ENCODE measurements at regions not wholly inside any gene's neighbourhood (a gene's known extent, or its start where the extent isn't known, plus 50 kb on each side); places are given as distances from the start of the nearest gene placed in this dataset.

GRCh38 chr5:98069876-98070512, 703.5 kb upstream of the RGMB start:
- TF ChIP-seq POLR2AphosphoS5 (IDR thresholded peaks at IDR 0.05; ENCODE audit: low read depth, low read length) (no peak), PAX5 (IDR thresholded peaks at IDR 0.05; ENCODE audit: insufficient read depth, low read length, severe bottlenecking) (no peak), POLR2A (IDR thresholded peaks at IDR 0.05; ENCODE audit: low read depth, low read length) (no peak), SPI1 (IDR thresholded peaks at IDR 0.05; ENCODE audit: low read depth, low read length) (no peak), TAF1 (IDR thresholded peaks at IDR 0.05; ENCODE audit: low read depth, low read length) (no peak), POU2F2 (IDR thresholded peaks at IDR 0.05; ENCODE audit: low read depth, low read length) (no peak)
- FAIRE-seq, result no peak
- DNase-seq (ENCODE audit: insufficient read length, low spot score), result no peak

- FAIRE-seq, result no peak
- TF ChIP-seq POU2F2 (IDR thresholded peaks at IDR 0.05; ENCODE audit: low read depth, low read length) (no peak), POLR2AphosphoS5 (IDR thresholded peaks at IDR 0.05; ENCODE audit: low read depth, low read length) (no peak)
- no peak for DNase-seq (ENCODE audit: insufficient read length, low spot score)
These were observed 700.5 kb upstream of the RGMB start for GRCh38 chr5:98072921-98073320.

GRCh38 chr5:98076501-98076900, 697.0 kb upstream of the RGMB start:
- TF ChIP-seq POLR2AphosphoS5 (IDR thresholded peaks at IDR 0.05; ENCODE audit: low read depth, low read length), result no peak
- no peak for TF ChIP-seq PAX5 (IDR thresholded peaks at IDR 0.05; ENCODE audit: insufficient read depth, low read length, severe bottlenecking)
- no peak for TF ChIP-seq TAF1 (IDR thresholded peaks at IDR 0.05; ENCODE audit: low read depth, low read length)
- no peak for TF ChIP-seq SPI1 (IDR thresholded peaks at IDR 0.05; ENCODE audit: low read depth, low read length)
- TF ChIP-seq POU2F2 (IDR thresholded peaks at IDR 0.05; ENCODE audit: low read depth, low read length), result no peak
- no peak for TF ChIP-seq POLR2A (IDR thresholded peaks at IDR 0.05; ENCODE audit: low read depth, low read length)
- DNase-seq (ENCODE audit: insufficient read length, low spot score), result no peak
- FAIRE-seq, result no peak

GRCh38 chr5:98085593-98085992, 687.9 kb upstream of the RGMB start:
- FAIRE-seq (no peak), DNase-seq (ENCODE audit: insufficient read length, low spot score) (no peak)
- no peak for TF ChIP-seq TAF1 (IDR thresholded peaks at IDR 0.05; ENCODE audit: low read depth, low read length)
- no peak for TF ChIP-seq POU2F2 (IDR thresholded peaks at IDR 0.05; ENCODE audit: low read depth, low read length)
- no peak for TF ChIP-seq PAX5 (IDR thresholded peaks at IDR 0.05; ENCODE audit: insufficient read depth, low read length, severe bottlenecking)
- TF ChIP-seq SPI1 (IDR thresholded peaks at IDR 0.05; ENCODE audit: low read depth, low read length), result no peak
- TF ChIP-seq POLR2A (IDR thresholded peaks at IDR 0.05; ENCODE audit: low read depth, low read length), result no peak
- TF ChIP-seq POLR2AphosphoS5 (IDR thresholded peaks at IDR 0.05; ENCODE audit: low read depth, low read length), result no peak

GRCh38 chr5:98095072-98095471, 678.4 kb upstream of the RGMB start:
- FAIRE-seq, result no peak
- no peak for DNase-seq (ENCODE audit: insufficient read length, low spot score)
- TF ChIP-seq SPI1 (IDR thresholded peaks at IDR 0.05; ENCODE audit: low read depth, low read length) (no peak), POLR2A (IDR thresholded peaks at IDR 0.05; ENCODE audit: low read depth, low read length) (no peak), POU2F2 (IDR thresholded peaks at IDR 0.05; ENCODE audit: low read depth, low read length) (no peak), TAF1 (IDR thresholded peaks at IDR 0.05; ENCODE audit: low read depth, low read length) (no peak), POLR2AphosphoS5 (IDR thresholded peaks at IDR 0.05; ENCODE audit: low read depth, low read length) (no peak), PAX5 (IDR thresholded peaks at IDR 0.05; ENCODE audit: insufficient read depth, low read length, severe bottlenecking) (no peak)

- DNase-seq (ENCODE audit: insufficient read length, low spot score) (no peak), FAIRE-seq (no peak)
- no peak for TF ChIP-seq POLR2A (IDR thresholded peaks at IDR 0.05; ENCODE audit: low read depth, low read length)
- TF ChIP-seq POU2F2 (IDR thresholded peaks at IDR 0.05; ENCODE audit: low read depth, low read length), result no peak
- TF ChIP-seq TAF1 (IDR thresholded peaks at IDR 0.05; ENCODE audit: low read depth, low read length), result no peak
- TF ChIP-seq SPI1 (IDR thresholded peaks at IDR 0.05; ENCODE audit: low read depth, low read length), result no peak
- TF ChIP-seq PAX5 (IDR thresholded peaks at IDR 0.05; ENCODE audit: insufficient read depth, low read length, severe bottlenecking), result no peak
These were observed 677.3 kb upstream of the RGMB start for GRCh38 chr5:98096155-98096554.

GRCh38 chr5:98099448-98100105, 673.9 kb upstream of the RGMB start:
- TF ChIP-seq PAX5 (IDR thresholded peaks at IDR 0.05; ENCODE audit: insufficient read depth, low read length, severe bottlenecking) (no peak), POLR2A (IDR thresholded peaks at IDR 0.05; ENCODE audit: low read depth, low read length) (no peak), POLR2AphosphoS5 (IDR thresholded peaks at IDR 0.05; ENCODE audit: low read depth, low read length) (no peak)
- no peak for DNase-seq (ENCODE audit: insufficient read length, low spot score)
- no peak for FAIRE-seq

- TF ChIP-seq SPI1 (IDR thresholded peaks at IDR 0.05; ENCODE audit: low read depth, low read length) (no peak), POLR2A (IDR thresholded peaks at IDR 0.05; ENCODE audit: low read depth, low read length) (no peak), POLR2AphosphoS5 (IDR thresholded peaks at IDR 0.05; ENCODE audit: low read depth, low read length) (no peak), TAF1 (IDR thresholded peaks at IDR 0.05; ENCODE audit: low read depth, low read length) (no peak), PAX5 (IDR thresholded peaks at IDR 0.05; ENCODE audit: insufficient read depth, low read length, severe bottlenecking) (no peak), POU2F2 (IDR thresholded peaks at IDR 0.05; ENCODE audit: low read depth, low read length) (no peak)
- DNase-seq (ENCODE audit: insufficient read length, low spot score), result no peak
- FAIRE-seq, result no peak
These were observed 672.3 kb upstream of the RGMB start for GRCh38 chr5:98101131-98101530.

- TF ChIP-seq TAF1 (IDR thresholded peaks at IDR 0.05; ENCODE audit: low read depth, low read length) (no peak), SPI1 (IDR thresholded peaks at IDR 0.05; ENCODE audit: low read depth, low read length) (no peak), POU2F2 (IDR thresholded peaks at IDR 0.05; ENCODE audit: low read depth, low read length) (no peak), POLR2A (IDR thresholded peaks at IDR 0.05; ENCODE audit: low read depth, low read length) (no peak), PAX5 (IDR thresholded peaks at IDR 0.05; ENCODE audit: insufficient read depth, low read length, severe bottlenecking) (no peak), POLR2AphosphoS5 (IDR thresholded peaks at IDR 0.05; ENCODE audit: low read depth, low read length) (no peak)
- DNase-seq (ENCODE audit: insufficient read length, low spot score) (no peak), FAIRE-seq (no peak)
These were observed 670.5 kb upstream of the RGMB start for GRCh38 chr5:98102936-98103335.

- no peak for FAIRE-seq
- no peak for TF ChIP-seq POLR2A (IDR thresholded peaks at IDR 0.05; ENCODE audit: low read depth, low read length)
- no peak for TF ChIP-seq PAX5 (IDR thresholded peaks at IDR 0.05; ENCODE audit: insufficient read depth, low read length, severe bottlenecking)
- TF ChIP-seq POU2F2 (IDR thresholded peaks at IDR 0.05; ENCODE audit: low read depth, low read length), result no peak
- no peak for TF ChIP-seq TAF1 (IDR thresholded peaks at IDR 0.05; ENCODE audit: low read depth, low read length)
- TF ChIP-seq POLR2AphosphoS5 (IDR thresholded peaks at IDR 0.05; ENCODE audit: low read depth, low read length), result no peak
- no peak for TF ChIP-seq SPI1 (IDR thresholded peaks at IDR 0.05; ENCODE audit: low read depth, low read length)
These were observed 669.7 kb upstream of the RGMB start for GRCh38 chr5:98103807-98104206.

More at GRCh38 chr5:98103807-98104206, 669.7 kb upstream of the RGMB start:
- DNase-seq (ENCODE audit: insufficient read length, low spot score), result no peak
